Glutamatergic neuron (in vitro differentiated cells): ENCODE measurements at regions not wholly inside any gene's neighbourhood (a gene's known extent, or its start where the extent isn't known, plus 50 kb on each side); places are given as distances from the start of the nearest gene placed in this dataset.

Experiments used
- DNase-seq: peaks from one replicate; pipeline ENCODE4 v3.0.0; 2022
- H3K27ac Mint-ChIP-seq: one replicate; pipeline ENCODE4 v1.8.0; 2020; ENCODE audit warnings: mild to moderate bottlenecking, mixed read lengths, inconsistent platforms; ENCODE audit not compliant: unreplicated experiment
- H3K27me3 Mint-ChIP-seq: one replicate; pipeline ENCODE4 v1.8.0; 2020; ENCODE audit warnings: mild to moderate bottlenecking, moderate library complexity, mixed read lengths, inconsistent platforms; ENCODE audit not compliant: unreplicated experiment
- H3K36me3 Mint-ChIP-seq: one replicate; pipeline ENCODE4 v1.8.0; 2020; ENCODE audit warnings: mild to moderate bottlenecking, mixed read lengths, inconsistent platforms; ENCODE audit not compliant: unreplicated experiment
- H3K4me1 Mint-ChIP-seq: one replicate; pipeline ENCODE4 v1.8.0; 2020; ENCODE audit warnings: mild to moderate bottlenecking, low read depth, mixed read lengths, inconsistent platforms; ENCODE audit not compliant: unreplicated experiment
- H3K4me3 Mint-ChIP-seq: one replicate; pipeline ENCODE4 v1.8.0; 2020; ENCODE audit warnings: mild to moderate bottlenecking, mixed read lengths, inconsistent platforms; ENCODE audit not compliant: unreplicated experiment
- H3K9me3 Mint-ChIP-seq: one replicate; pipeline ENCODE4 v1.8.0; 2020; ENCODE audit warnings: mild to moderate bottlenecking, moderate library complexity, mixed read lengths, inconsistent platforms; ENCODE audit not compliant: unreplicated experiment
- CTCF ChIP-seq: fragments of 200-600 bp; sonication (generic); IDR thresholded peaks from one replicate; pipeline ENCODE4 v1.5.0; 2021; ENCODE audit not compliant: partially characterized antibody, unreplicated experiment

- Mint-ChIP-seq H3K36me3 (peaks cover 9% of the 10 kb centered on the region), H3K27me3 (no peaks in the 10 kb centered on the region), H3K4me1 (no peaks in the 10 kb centered on the region), H3K4me3 (no peak overlapping the region), H3K27ac (no peak overlapping the region), H3K9me3 (no peaks in the 10 kb centered on the region)
- no peak for TF ChIP-seq CTCF
- no peak for DNase-seq
These were observed 159.5 kb upstream of the MANEA start for GRCh38 chr6:95417856-95418255.

DNA sequence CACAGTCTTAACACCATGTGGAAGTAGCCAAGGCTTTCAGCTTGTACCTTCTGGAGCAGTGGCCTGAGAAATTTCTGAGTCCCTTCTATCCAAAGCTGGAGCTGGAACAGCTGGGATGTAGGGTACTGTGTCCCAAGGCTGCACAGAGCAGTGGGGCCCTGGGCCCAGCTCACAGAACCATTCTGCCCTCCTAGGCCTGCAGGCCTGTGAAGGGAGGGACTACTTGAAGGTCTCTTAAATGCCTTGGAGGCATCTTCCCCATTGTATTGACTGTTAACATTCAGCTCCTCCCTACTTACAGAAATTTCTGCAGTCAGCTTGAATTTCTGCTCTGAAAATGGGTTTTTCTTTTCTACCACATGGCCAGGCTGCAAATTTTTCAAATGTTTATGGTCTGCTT lies 156.5 kb upstream of the MANEA start:
- TF ChIP-seq CTCF, result no peak
- H3K9me3 Mint-ChIP-seq, result no peaks in the 10 kb centered on the region
- H3K36me3 Mint-ChIP-seq, result peaks cover 9% of the 10 kb centered on the region
- H3K27ac Mint-ChIP-seq, result no peak overlapping the region
- no peak overlapping the region for H3K4me3 Mint-ChIP-seq
- no peaks in the 10 kb centered on the region for H3K27me3 Mint-ChIP-seq
- H3K4me1 Mint-ChIP-seq, result no peaks in the 10 kb centered on the region
- no peak for DNase-seq

- TF ChIP-seq CTCF, result no peak
- Mint-ChIP-seq H3K4me1 (no peaks in the 10 kb centered on the region), H3K27me3 (no peaks in the 10 kb centered on the region), H3K9me3 (no peaks in the 10 kb centered on the region), H3K27ac (no peak overlapping the region), H3K36me3 (peaks cover 9% of the 10 kb centered on the region), H3K4me3 (no peak overlapping the region)
- DNase-seq, result no peak
These were observed 154.0 kb upstream of the MANEA start for GRCh38 chr6:95423331-95423730.

- no peaks in the 10 kb centered on the region for H3K27me3 Mint-ChIP-seq
- TF ChIP-seq CTCF, result peak; percentile 89
- no peaks in the 10 kb centered on the region for H3K9me3 Mint-ChIP-seq
- H3K27ac Mint-ChIP-seq, result no peak overlapping the region
- H3K4me3 Mint-ChIP-seq, result no peak overlapping the region
- H3K36me3 Mint-ChIP-seq, result no peaks in the 10 kb centered on the region
- no peaks in the 10 kb centered on the region for H3K4me1 Mint-ChIP-seq
- peak; percentile 38 for DNase-seq
These were observed 145.6 kb upstream of the MANEA start for GRCh38 chr6:95431637-95432228.

GRCh38 chr6:95439741-95440140 lies 137.6 kb upstream of the MANEA start:
- no peak for DNase-seq
- Mint-ChIP-seq H3K27me3 (no peaks in the 10 kb centered on the region), H3K4me1 (no peaks in the 10 kb centered on the region), H3K9me3 (no peaks in the 10 kb centered on the region), H3K36me3 (no peaks in the 10 kb centered on the region), H3K4me3 (no peak overlapping the region), H3K27ac (no peak overlapping the region)
- TF ChIP-seq CTCF, result no peak
